ENCODE measurements at regions not wholly inside any gene's neighbourhood (a gene's known extent, or its start where the extent isn't known, plus 50 kb on each side); places are given as distances from the start of the nearest gene placed in this dataset.

- Mint-ChIP-seq H3K27ac (no peak overlapping the region), H3K4me1 (no peaks in the 10 kb centered on the region), H3K27me3 (no peaks in the 10 kb centered on the region), H3K9me3 (no peaks in the 10 kb centered on the region), H3K36me3 (ENCODE audit: low read depth) (no peaks in the 10 kb centered on the region), H3K4me3 (no peak overlapping the region)
- no peak for DNase-seq
- no peak for TF ChIP-seq CTCF (IDR thresholded peaks at IDR 0.05)
- ChIA-PET CTCF (no interaction called here), POLR2A (no interaction called here)
- no peak for ATAC-seq (ENCODE audit: low read depth)
- intact Hi-C loops (cut with micrococcal nuclease): no loop called here
These were observed 182.0 kb upstream of the JAG1 start for GRCh38 chr20:10855778-10856177.

- Mint-ChIP-seq H3K4me3 (no peak overlapping the region), H3K36me3 (ENCODE audit: low read depth) (no peaks in the 10 kb centered on the region), H3K27ac (no peak overlapping the region), H3K9me3 (no peaks in the 10 kb centered on the region), H3K27me3 (no peaks in the 10 kb centered on the region), H3K4me1 (no peaks in the 10 kb centered on the region)
- DNase-seq: no peak
- POLR2A ChIA-PET: no interaction called here
- CTCF ChIA-PET: no interaction called here
- intact Hi-C loops (cut with micrococcal nuclease): no loop called here
- no peak for ATAC-seq (ENCODE audit: low read depth)
- TF ChIP-seq CTCF (IDR thresholded peaks at IDR 0.05): no peak
These were observed 182.6 kb upstream of the JAG1 start for GRCh38 chr20:10856237-10857015.

GRCh38 chr20:10857352-10858070 is 183.7 kb upstream of the JAG1 start:
- intact Hi-C loops (cut with micrococcal nuclease): no loop called here
- CTCF ChIA-PET: no interaction called here
- H3K27me3 Mint-ChIP-seq: no peaks in the 10 kb centered on the region
- POLR2A ChIA-PET: no interaction called here
- ATAC-seq (ENCODE audit: low read depth): no peak
- H3K27ac Mint-ChIP-seq: no peak overlapping the region
- H3K9me3 Mint-ChIP-seq: no peaks in the 10 kb centered on the region
- H3K4me1 Mint-ChIP-seq: no peaks in the 10 kb centered on the region
- no peaks in the 10 kb centered on the region for H3K36me3 Mint-ChIP-seq (ENCODE audit: low read depth)
- TF ChIP-seq CTCF (IDR thresholded peaks at IDR 0.05): no peak
- no peak overlapping the region for H3K4me3 Mint-ChIP-seq
- DNase-seq: no peak

GRCh38 chr20:10861090-10861489 is 187.3 kb upstream of the JAG1 start:
- Mint-ChIP-seq H3K4me1 (no peaks in the 10 kb centered on the region), H3K27me3 (no peaks in the 10 kb centered on the region), H3K4me3 (no peak overlapping the region), H3K36me3 (ENCODE audit: low read depth) (no peaks in the 10 kb centered on the region), H3K9me3 (no peaks in the 10 kb centered on the region), H3K27ac (no peak overlapping the region)
- intact Hi-C loops (cut with micrococcal nuclease): no loop called here
- ChIA-PET CTCF (no interaction called here), POLR2A (no interaction called here)
- no peak for TF ChIP-seq CTCF (IDR thresholded peaks at IDR 0.05)
- DNase-seq (no peak), ATAC-seq (ENCODE audit: low read depth) (no peak)

GRCh38 chr20:10861619-10862018 is 187.8 kb upstream of the JAG1 start:
- no peaks in the 10 kb centered on the region for H3K36me3 Mint-ChIP-seq (ENCODE audit: low read depth)
- no peak for ATAC-seq (ENCODE audit: low read depth)

More at GRCh38 chr20:10861619-10862018, 187.8 kb upstream of the JAG1 start:
- no peak for DNase-seq
- Mint-ChIP-seq H3K27ac (no peak overlapping the region), H3K4me3 (no peak overlapping the region), H3K27me3 (no peaks in the 10 kb centered on the region), H3K4me1 (no peaks in the 10 kb centered on the region), H3K9me3 (no peaks in the 10 kb centered on the region)
- POLR2A ChIA-PET: no interaction called here
- CTCF ChIA-PET: no interaction called here
- intact Hi-C loops (cut with micrococcal nuclease): no loop called here
- no peak for TF ChIP-seq CTCF (IDR thresholded peaks at IDR 0.05)

Data from activated B cell treated with CpG ODN at 0.5 μM for 24 hours (primary cell).